Keratinocyte (primary cell): ENCODE measurements at regions not wholly inside any gene's neighbourhood (a gene's known extent, or its start where the extent isn't known, plus 50 kb on each side); places are given as distances from the start of the nearest gene placed in this dataset.

ENCODE experiments used
- DNase-seq: peaks from one replicate; pipeline ENCODE4 v3.0.0-alpha.2; 2011; ENCODE audit warnings: low read depth, missing footprints, low spot score
- FAIRE-seq: peaks from 2 replicates; lab custom pipeline; 2011; peaks lifted over from hg19 to GRCh38; lab: Jason Lieb, UNC
- H2AFZ ChIP-seq: 2 replicates; pipeline ENCODE4 v1.6.0; 2012; ENCODE audit warnings: low read length, control low read depth, inconsistent platforms; ENCODE audit not compliant: control insufficient read depth
- H3K27ac ChIP-seq: 2 replicates; pipeline ENCODE4 v1.5.1; 2011; ENCODE audit warnings: low read length; ENCODE audit not compliant: control insufficient read depth, insufficient read depth
- H3K27me3 ChIP-seq: 3 replicates; pipeline ENCODE4 v1.6.0; 2011; ENCODE audit warnings: low read length; ENCODE audit not compliant: control insufficient read depth, insufficient read depth; ENCODE audit errors: extremely low read depth
- H3K36me3 ChIP-seq, 2 experiments: 2 replicates in 1 of 2; 3 replicates in 1 of 2; pipeline ENCODE4 v1.5.1; 2011; ENCODE audit warnings: low read length in 2 of 2, mild to moderate bottlenecking in 1 of 2; ENCODE audit not compliant: control insufficient read depth in 2 of 2, insufficient read depth in 2 of 2; ENCODE audit errors: extremely low read depth in 1 of 2
- H3K4me1 ChIP-seq: 3 replicates; pipeline ENCODE4 v1.5.1; 2011; ENCODE audit warnings: low read length; ENCODE audit not compliant: control insufficient read depth, insufficient read depth; ENCODE audit errors: extremely low read depth
- H3K4me2 ChIP-seq: 3 replicates; pipeline ENCODE4 v1.6.0; 2011; ENCODE audit warnings: low read depth, low read length; ENCODE audit not compliant: control insufficient read depth, insufficient read depth; ENCODE audit errors: extremely low read depth
- H3K4me3 ChIP-seq, 3 experiments: fragments of 200-600 bp in 1 of 3; sonication (generic) in 1 of 3; 2 replicates in 2 of 3; 3 replicates in 1 of 3; pipeline ENCODE4 v1.5.1; 2011 to 2016; ENCODE audit warnings: low read length in 3 of 3, mild to moderate bottlenecking in 3 of 3, control low read depth in 2 of 3, inconsistent platforms in 1 of 3, low read depth in 1 of 3, mixed read lengths in 1 of 3, mixed run types in 1 of 3, moderate library complexity in 1 of 3; ENCODE audit not compliant: control insufficient read depth in 2 of 3, insufficient read depth in 2 of 3; ENCODE audit errors: extremely low read depth in 1 of 3
- H3K79me2 ChIP-seq: 2 replicates; pipeline ENCODE4 v1.6.0; 2012; ENCODE audit warnings: low read length; ENCODE audit not compliant: control insufficient read depth, insufficient read depth
- H3K9ac ChIP-seq: 3 replicates; pipeline ENCODE4 v1.6.0; 2011; ENCODE audit warnings: low read length; ENCODE audit not compliant: control insufficient read depth, insufficient read depth; ENCODE audit errors: extremely low read depth
- H3K9me1 ChIP-seq: 3 replicates; pipeline ENCODE4 v1.6.0; 2011; ENCODE audit warnings: low read length; ENCODE audit not compliant: control insufficient read depth, insufficient read depth; ENCODE audit errors: extremely low read depth
- H3K9me3 ChIP-seq: 2 replicates; pipeline ENCODE4 v1.5.1; 2012; ENCODE audit warnings: low read depth, low read length; ENCODE audit not compliant: control insufficient read depth
- H4K20me1 ChIP-seq: 3 replicates; pipeline ENCODE4 v1.6.0; 2011; ENCODE audit warnings: low read length; ENCODE audit not compliant: control insufficient read depth, insufficient read depth; ENCODE audit errors: extremely low read depth
- EZH2 ChIP-seq: IDR thresholded peaks from one replicate; pipeline ENCODE4 v1.6.1; 2012; ENCODE audit warnings: inconsistent platforms, mild to moderate bottlenecking, low read length, moderate library complexity
- dilution Hi-C: fragments of 300-500 bp; cut with MboI; formaldehyde crosslinking; loops from one replicate; pipeline ENCODE4 v1.7.0; 2020; ENCODE audit warnings: low sequenced_read_pairs; ENCODE audit not compliant: extremely low pct_ligation_motif_present
- TF ChIP-seq, protein P1 (sequence below), 3 experiments: IDR thresholded peaks in 1 of 3; conservative IDR thresholded peaks in 1 of 3; optimal IDR thresholded peaks in 1 of 3; 2 replicates in 2 of 3; 3 replicates in 1 of 3; pipeline versions ENCODE3 to v1.5.1; 2011; ENCODE audit warnings: low read length in 3 of 3, mild to moderate bottlenecking in 3 of 3, moderate library complexity in 2 of 3, control low read depth in 1 of 3, inconsistent platforms in 1 of 3; ENCODE audit not compliant: insufficient read depth in 2 of 3; ENCODE audit errors: extremely low read depth in 1 of 3

DNA sequence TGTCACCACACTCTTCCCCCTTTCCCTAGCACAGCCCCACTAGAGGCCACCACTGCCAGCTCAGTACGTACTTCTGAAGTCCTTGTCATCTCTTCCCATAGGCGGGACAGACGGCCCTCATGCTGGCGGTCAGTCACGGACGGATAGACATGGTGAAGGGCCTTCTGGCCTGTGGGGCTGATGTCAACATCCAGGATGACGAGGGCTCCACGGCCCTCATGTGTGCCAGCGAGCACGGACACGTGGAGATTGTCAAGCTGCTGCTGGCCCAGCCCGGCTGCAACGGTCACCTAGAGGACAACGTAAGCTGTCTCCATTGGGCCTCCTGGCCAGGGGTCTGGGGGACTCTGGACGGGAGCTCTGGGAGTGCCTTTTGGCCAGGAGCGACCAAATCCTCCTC lies 99.4 kb upstream of the DMRT1 start:
- Histone ChIP-seq H3K79me2 (no peaks in the 10 kb centered on the region), H3K36me3 (peaks cover 51% of the 10 kb centered on the region in 2 experiments)

GRCh38 chr9:742914-743589 lies 98.4 kb upstream of the DMRT1 start:
- H3K79me2 ChIP-seq: no peaks in the 10 kb centered on the region
- H3K4me2 ChIP-seq: no peak overlapping the region
- H4K20me1 ChIP-seq: no peaks in the 10 kb centered on the region
- no peaks in the 10 kb centered on the region for H3K9me1 ChIP-seq
- H3K9me3 ChIP-seq: no peaks in the 10 kb centered on the region
- no peak for DNase-seq
- H3K4me3 ChIP-seq: no peak overlapping the region
- no peak for FAIRE-seq
- H3K9ac ChIP-seq: no peak overlapping the region
- H3K36me3 ChIP-seq: peaks cover 51 to 54% of the 10 kb centered on the region in 2 experiments
- no peak overlapping the region for H3K27ac ChIP-seq
- H3K27me3 ChIP-seq: no peaks in the 10 kb centered on the region
- H3K4me1 ChIP-seq: peaks cover 26% of the 10 kb centered on the region
- TF ChIP-seq EZH2: no peak
- TF ChIP-seq, protein P1, sequence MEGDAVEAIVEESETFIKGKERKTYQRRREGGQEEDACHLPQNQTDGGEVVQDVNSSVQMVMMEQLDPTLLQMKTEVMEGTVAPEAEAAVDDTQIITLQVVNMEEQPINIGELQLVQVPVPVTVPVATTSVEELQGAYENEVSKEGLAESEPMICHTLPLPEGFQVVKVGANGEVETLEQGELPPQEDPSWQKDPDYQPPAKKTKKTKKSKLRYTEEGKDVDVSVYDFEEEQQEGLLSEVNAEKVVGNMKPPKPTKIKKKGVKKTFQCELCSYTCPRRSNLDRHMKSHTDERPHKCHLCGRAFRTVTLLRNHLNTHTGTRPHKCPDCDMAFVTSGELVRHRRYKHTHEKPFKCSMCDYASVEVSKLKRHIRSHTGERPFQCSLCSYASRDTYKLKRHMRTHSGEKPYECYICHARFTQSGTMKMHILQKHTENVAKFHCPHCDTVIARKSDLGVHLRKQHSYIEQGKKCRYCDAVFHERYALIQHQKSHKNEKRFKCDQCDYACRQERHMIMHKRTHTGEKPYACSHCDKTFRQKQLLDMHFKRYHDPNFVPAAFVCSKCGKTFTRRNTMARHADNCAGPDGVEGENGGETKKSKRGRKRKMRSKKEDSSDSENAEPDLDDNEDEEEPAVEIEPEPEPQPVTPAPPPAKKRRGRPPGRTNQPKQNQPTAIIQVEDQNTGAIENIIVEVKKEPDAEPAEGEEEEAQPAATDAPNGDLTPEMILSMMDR (optimal IDR thresholded peaks at IDR 0.05 in 1 of 3, IDR thresholded peaks at IDR 0.05 in 1 of 3, conservative IDR thresholded peaks at IDR 0.05 in 1 of 3; ENCODE audit: extremely low read depth in 1 of 3, insufficient read depth in 2 of 3, low read length in 3 of 3): no peak
- dilution Hi-C loops: no loop called here
- H2AFZ ChIP-seq: no peak overlapping the region

More for the DNA sequence above, 99.4 kb upstream of the DMRT1 start:
- DNase-seq (no peak), FAIRE-seq (no peak)
- no peaks in the 10 kb centered on the region for H3K9me1 ChIP-seq
- TF ChIP-seq, protein P1 (optimal IDR thresholded peaks at IDR 0.05 in 1 of 3, IDR thresholded peaks at IDR 0.05 in 1 of 3, conservative IDR thresholded peaks at IDR 0.05 in 1 of 3; ENCODE audit: extremely low read depth in 1 of 3, insufficient read depth in 2 of 3, low read length in 3 of 3): no peak
- no peak for TF ChIP-seq EZH2
- H3K9ac ChIP-seq: no peak overlapping the region
- no peak overlapping the region for H2AFZ ChIP-seq
- dilution Hi-C loops: no loop called here
- no peak overlapping the region for H3K4me2 ChIP-seq
- H3K9me3 ChIP-seq: no peaks in the 10 kb centered on the region
- H3K4me1 ChIP-seq: peaks cover 22% of the 10 kb centered on the region
- no peak overlapping the region for H3K27ac ChIP-seq
- no peaks in the 10 kb centered on the region for H3K27me3 ChIP-seq
- no peak overlapping the region for H3K4me3 ChIP-seq
- no peaks in the 10 kb centered on the region for H4K20me1 ChIP-seq
